ENCODE measurements at regions not wholly inside any gene's neighbourhood (a gene's known extent, or its start where the extent isn't known, plus 50 kb on each side); places are given as distances from the start of the nearest gene placed in this dataset.

- peak; percentile 79 for DNase-seq (ENCODE audit: extremely low read depth, insufficient read length)
- no peaks in the 10 kb centered on the region for H3K36me3 ChIP-seq (ENCODE audit: control insufficient read depth, insufficient read depth, low read length)
- H3K4me3 ChIP-seq (replicated peaks; ENCODE audit: low read depth, low read length): no peak overlapping the region
- no peak for TF ChIP-seq CTCF (IDR thresholded peaks at IDR 0.05; ENCODE audit: insufficient read depth, low read length, poor library complexity, severe bottlenecking)
- H3K27me3 ChIP-seq (replicated peaks; ENCODE audit: control insufficient read depth, insufficient read depth, low read length): no peaks in the 10 kb centered on the region
These were observed 534.5 kb downstream of the PTPRC start for GRCh38 chr1:199173356-199173755.

- DNase-seq (ENCODE audit: extremely low read depth, insufficient read length): no peak
- H3K4me3 ChIP-seq (replicated peaks; ENCODE audit: low read depth, low read length): no peak overlapping the region
- no peaks in the 10 kb centered on the region for H3K27me3 ChIP-seq (replicated peaks; ENCODE audit: control insufficient read depth, insufficient read depth, low read length)
- H3K36me3 ChIP-seq (ENCODE audit: control insufficient read depth, insufficient read depth, low read length): no peaks in the 10 kb centered on the region
- no peak for TF ChIP-seq CTCF (IDR thresholded peaks at IDR 0.05; ENCODE audit: insufficient read depth, low read length, poor library complexity, severe bottlenecking)
These were observed 535.5 kb downstream of the PTPRC start for GRCh38 chr1:199174336-199174735.

- DNase-seq (ENCODE audit: extremely low read depth, insufficient read length): no peak
- H3K27me3 ChIP-seq (replicated peaks; ENCODE audit: control insufficient read depth, insufficient read depth, low read length): no peaks in the 10 kb centered on the region
- H3K36me3 ChIP-seq (ENCODE audit: control insufficient read depth, insufficient read depth, low read length): no peaks in the 10 kb centered on the region
- TF ChIP-seq CTCF (IDR thresholded peaks at IDR 0.05; ENCODE audit: insufficient read depth, low read length, poor library complexity, severe bottlenecking): no peak
- no peak overlapping the region for H3K4me3 ChIP-seq (replicated peaks; ENCODE audit: low read depth, low read length)
These were observed 537.9 kb downstream of the PTPRC start for GRCh38 chr1:199176713-199177112.

GRCh38 chr1:199177241-199177640 is 538.4 kb downstream of the PTPRC start:
- TF ChIP-seq CTCF (IDR thresholded peaks at IDR 0.05; ENCODE audit: insufficient read depth, low read length, poor library complexity, severe bottlenecking): no peak
- no peak for DNase-seq (ENCODE audit: extremely low read depth, insufficient read length)
- no peaks in the 10 kb centered on the region for H3K27me3 ChIP-seq (replicated peaks; ENCODE audit: control insufficient read depth, insufficient read depth, low read length)

GRCh38 chr1:199178646-199179045 is 539.8 kb downstream of the PTPRC start:
- no peak for DNase-seq (ENCODE audit: extremely low read depth, insufficient read length)
- Histone ChIP-seq H3K36me3 (ENCODE audit: control insufficient read depth, insufficient read depth, low read length) (no peaks in the 10 kb centered on the region), H3K27me3 (replicated peaks; ENCODE audit: control insufficient read depth, insufficient read depth, low read length) (no peaks in the 10 kb centered on the region), H3K4me3 (replicated peaks; ENCODE audit: low read depth, low read length) (no peak overlapping the region)
- TF ChIP-seq CTCF (IDR thresholded peaks at IDR 0.05; ENCODE audit: insufficient read depth, low read length, poor library complexity, severe bottlenecking): no peak

More at GRCh38 chr1:199177241-199177640, 538.4 kb downstream of the PTPRC start:
- Histone ChIP-seq H3K36me3 (ENCODE audit: control insufficient read depth, insufficient read depth, low read length) (no peaks in the 10 kb centered on the region), H3K4me3 (replicated peaks; ENCODE audit: low read depth, low read length) (no peak overlapping the region)

- DNase-seq (ENCODE audit: extremely low read depth, insufficient read length): no peak
- no peaks in the 10 kb centered on the region for H3K36me3 ChIP-seq (ENCODE audit: control insufficient read depth, insufficient read depth, low read length)
- no peak for TF ChIP-seq CTCF (IDR thresholded peaks at IDR 0.05; ENCODE audit: insufficient read depth, low read length, poor library complexity, severe bottlenecking)
- no peaks in the 10 kb centered on the region for H3K27me3 ChIP-seq (replicated peaks; ENCODE audit: control insufficient read depth, insufficient read depth, low read length)
- no peak overlapping the region for H3K4me3 ChIP-seq (replicated peaks; ENCODE audit: low read depth, low read length)
These were observed 543.5 kb downstream of the PTPRC start for GRCh38 chr1:199182186-199182843.

All from GM06990 (cell line).